HG02678 (cell line): ENCODE measurements at regions not wholly inside any gene's neighbourhood (a gene's known extent, or its start where the extent isn't known, plus 50 kb on each side); places are given as distances from the start of the nearest gene placed in this dataset.
"Not testable (repeated sequence)": the region's sequence is repeated elsewhere in the genome, so short reads cannot be mapped to it uniquely, and the experiment has no call there.

ENCODE experiments used
- ATAC-seq: cut with Tn5 transposase; IDR thresholded peaks from one replicate; pipeline ENCODE4 v1.9.1; 2021; ENCODE audit warnings: mild to moderate bottlenecking, moderate library complexity; ENCODE audit not compliant: unreplicated experiment

DNA sequence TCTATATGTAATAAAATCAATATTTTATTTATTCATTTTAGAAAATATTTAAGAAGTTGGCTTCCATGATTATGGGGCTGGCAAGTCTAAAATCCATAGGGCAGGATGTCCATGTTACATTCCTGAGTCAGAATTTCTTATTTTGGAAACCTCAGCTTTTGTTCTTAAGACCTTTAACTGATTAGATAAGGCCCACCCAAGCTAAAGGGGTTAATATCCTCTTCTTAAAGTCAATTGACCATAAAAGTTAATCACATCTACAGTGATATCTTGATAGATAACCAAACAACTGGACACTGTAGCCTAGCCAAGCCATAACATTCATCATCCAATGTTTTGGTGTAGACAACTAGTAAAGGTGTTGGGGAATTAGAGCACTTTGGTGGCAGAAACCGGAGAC is 1035.4 kb upstream of the ZEB2 start:
- ATAC-seq: no peak

DNA sequence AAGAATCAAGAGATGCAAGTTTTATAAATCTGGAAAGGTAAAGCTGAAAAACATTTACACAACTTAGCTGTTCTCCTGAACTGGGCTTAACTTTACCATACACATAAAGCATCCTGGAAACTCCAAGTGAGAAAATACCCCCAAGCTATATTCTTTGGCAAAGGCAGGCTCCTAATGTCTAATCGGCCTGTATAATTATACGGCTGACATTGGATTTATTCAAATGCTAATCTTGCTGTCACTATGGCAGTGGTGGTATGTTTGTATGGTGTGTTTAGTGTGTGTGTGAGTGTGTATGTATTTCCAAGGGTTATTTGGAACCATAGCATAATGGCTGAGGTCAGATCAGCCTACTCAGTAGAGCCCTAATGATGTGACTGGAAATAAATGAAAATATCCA is 1031.8 kb upstream of the ZEB2 start:
- no peak for ATAC-seq

DNA sequence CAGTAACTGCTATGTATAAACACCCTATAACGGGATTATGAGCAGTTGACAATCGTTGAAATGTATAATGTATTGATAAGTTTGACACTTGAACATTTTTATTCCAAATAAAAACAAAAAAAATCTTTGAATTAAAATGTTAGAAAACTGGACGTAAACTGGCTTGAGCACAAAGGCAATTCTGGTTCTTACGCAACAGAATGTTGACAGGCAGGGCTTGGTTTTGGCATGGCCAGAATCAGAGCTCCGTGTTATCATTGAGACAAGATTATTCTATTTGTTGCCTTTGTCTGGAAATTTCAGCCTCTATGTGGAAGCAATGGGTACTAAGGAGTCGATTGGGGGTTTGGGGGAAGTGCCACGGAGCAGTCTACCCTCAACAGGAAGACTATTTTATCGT is 1028.6 kb upstream of the ZEB2 start:
- ATAC-seq: no peak

DNA sequence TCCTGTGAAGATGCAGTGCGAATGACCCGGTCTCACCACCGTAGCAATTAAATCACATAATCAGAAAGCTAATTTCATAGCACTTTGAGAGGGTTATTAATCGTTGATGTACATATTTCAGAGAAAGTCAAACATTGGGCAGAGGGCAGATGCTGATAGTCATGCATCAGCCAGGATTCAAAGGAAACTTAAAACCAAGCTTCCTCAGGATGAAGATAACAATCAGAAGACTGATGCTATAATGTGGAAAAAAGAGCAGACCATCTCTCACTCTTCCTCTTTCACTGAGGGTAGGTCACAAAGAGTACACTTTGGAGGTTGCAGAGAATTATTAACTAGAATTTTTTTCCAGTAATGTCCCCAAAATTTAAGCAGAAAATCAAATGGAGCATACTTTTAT is 1027.7 kb upstream of the ZEB2 start:
- no peak for ATAC-seq

DNA sequence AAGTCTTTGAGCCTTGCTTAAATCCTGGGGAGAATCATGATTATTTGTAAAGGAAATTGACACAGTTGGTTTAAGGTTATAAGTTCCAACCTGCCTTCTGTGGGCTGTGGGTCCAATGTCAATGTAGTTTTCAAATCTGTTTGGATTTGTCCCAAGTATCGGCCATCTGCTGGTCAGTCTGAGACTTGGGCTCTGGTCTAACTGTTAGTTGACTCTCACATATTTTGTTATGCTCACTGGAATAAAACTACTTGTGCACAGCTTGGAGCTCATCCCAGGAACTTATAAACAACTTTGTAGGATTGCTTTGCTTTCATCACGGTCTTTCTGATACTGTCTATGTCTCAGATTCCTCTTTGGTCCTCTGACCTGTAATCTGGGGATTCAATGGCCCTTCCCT is 1026.2 kb upstream of the ZEB2 start:
- no peak for ATAC-seq

DNA sequence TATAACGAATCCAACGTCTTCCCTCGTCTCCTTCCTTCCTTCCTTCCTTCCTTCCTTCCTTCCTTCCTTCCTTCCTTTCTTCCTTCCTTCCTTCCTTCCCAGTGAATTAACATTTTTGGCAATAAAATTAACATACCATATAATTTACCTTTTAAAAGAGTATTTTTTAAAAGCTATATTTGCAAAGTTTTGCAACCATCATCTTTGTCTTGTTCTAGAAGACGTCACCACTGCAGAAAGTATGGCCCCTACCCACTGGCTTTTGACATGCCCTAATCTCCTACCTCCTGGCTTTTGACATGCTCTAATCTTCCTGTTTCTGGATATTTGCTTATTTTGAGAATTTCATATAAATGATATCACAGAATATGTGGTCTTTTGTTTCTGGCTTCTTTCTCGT is 1023.9 kb upstream of the ZEB2 start:
- no peak for ATAC-seq

DNA sequence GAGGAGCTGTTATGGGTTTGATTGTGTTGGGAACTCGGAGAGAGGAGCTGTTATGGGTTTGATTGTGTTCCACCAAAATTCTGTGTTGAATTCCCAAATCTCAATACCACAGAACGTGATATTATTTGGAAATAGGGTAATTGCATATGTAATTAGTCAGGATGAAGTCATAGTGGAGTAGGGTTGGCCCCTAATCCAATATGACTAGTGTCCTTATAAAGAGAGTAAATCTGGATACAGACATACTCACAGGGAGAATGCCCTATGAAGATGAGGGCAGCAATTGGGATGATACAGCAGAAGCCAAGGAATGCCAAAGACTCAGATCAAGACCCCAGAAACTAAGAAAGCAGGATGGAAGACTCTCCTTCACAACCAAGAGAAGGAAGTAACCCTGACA is 1023.2 kb upstream of the ZEB2 start:
- no peak for ATAC-seq

DNA sequence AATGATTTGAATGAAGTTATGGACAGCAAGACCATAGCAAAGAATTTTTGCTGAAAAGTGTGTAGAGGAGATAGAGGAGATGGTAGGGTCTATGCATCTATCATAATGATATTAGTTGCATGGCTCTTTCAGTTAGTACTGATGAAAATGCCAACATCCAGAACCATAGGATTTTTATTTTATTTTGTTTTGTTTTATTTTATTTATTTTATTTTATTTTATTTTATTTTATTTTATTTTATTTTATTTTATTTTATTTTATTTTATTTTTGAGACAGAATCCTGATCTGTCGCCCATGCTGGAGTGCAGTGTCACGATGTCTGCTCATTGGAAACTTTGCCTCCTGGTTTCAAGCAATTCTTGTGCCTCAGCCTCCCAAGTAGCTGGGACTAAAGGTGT is 1021.1 kb upstream of the ZEB2 start:
- ATAC-seq: no peak

DNA sequence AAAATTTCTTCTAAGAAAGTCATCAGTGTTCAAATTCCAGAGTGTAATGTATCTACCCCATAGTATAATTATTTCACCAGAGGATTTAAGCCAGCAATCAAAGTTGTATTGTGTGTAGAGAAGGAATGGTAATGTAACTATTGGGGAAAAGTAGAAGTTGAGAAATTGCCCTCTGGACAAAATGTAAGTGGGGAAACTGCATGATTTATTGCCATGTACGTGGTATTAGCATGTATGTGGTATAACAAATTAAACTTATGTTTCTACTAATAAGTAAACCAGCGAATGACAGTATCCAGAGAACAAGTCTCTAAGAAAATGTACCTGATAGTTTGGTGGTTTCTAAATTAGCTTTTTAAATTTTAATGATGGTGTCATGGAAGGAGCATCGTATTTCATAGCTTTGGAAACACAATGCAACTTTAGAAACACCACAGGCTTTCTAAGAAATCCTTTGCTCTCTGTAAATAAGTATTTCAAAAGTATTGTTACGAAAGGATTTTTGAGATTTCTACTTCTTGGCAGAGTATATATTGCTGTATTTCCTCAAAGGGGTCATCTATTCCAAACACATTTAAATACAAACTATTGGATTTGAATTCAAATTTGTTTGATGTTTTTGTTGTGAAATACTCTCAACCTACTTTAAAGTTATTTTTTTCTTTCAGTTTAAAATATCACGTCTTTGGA is 1018.9 kb upstream of the ZEB2 start:
- no peak for ATAC-seq

DNA sequence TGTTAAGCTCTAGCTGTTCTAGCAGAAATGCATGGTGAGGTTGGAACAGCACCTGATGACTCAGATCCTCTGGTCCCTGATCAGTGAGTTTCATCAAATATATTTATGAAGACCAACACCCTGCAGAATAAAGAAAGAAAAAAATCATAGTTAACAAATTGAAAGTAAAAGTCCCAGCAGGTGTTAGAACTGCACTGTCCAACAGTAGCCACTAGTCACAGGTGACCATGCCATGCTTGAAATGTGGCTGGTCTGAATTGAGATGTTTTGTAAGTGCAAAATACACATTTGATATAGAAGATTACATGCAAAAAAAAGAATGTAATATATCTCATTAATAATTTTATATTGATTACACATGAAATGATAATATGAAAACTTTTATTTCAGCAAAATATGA is 1010.7 kb upstream of the ZEB2 start:
- no peak for ATAC-seq

DNA sequence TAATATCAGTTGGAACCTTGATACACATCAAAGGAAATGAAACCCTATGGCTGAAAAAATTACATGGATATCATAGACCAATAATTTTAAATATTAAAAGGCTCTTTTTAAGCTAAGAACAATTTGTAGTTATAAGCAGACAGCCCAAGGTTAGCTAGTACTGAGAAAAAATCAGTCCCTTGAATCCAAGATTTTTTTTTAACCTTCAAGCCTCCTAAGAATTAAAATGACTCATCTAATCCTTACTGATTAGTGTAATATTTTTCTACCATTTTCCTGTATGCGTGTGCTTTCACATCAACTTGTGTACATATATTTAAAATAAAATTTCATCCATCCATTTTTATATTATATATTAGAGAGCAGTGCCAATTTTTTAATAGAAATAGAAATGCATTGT is 1004.9 kb upstream of the ZEB2 start:
- ATAC-seq: no peak

DNA sequence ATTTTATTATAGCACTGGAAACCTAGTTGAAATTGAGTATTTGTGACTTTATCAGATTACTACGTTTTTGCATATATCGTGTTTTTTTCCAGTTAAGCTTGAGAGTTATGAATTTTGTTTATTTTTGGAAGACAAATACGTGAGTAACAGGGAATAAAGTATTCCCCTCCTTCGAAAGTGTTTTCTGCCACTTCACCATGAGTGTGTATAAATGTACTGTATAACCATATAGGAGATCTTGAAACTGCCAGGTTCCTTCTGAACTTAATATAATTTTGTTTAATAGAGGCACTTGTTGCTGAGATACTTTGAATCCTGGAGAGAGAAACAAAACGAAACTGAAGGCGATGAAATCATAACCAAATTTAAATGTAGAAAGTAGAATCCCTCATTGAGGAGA is 1004.4 kb upstream of the ZEB2 start:
- ATAC-seq: no peak

DNA sequence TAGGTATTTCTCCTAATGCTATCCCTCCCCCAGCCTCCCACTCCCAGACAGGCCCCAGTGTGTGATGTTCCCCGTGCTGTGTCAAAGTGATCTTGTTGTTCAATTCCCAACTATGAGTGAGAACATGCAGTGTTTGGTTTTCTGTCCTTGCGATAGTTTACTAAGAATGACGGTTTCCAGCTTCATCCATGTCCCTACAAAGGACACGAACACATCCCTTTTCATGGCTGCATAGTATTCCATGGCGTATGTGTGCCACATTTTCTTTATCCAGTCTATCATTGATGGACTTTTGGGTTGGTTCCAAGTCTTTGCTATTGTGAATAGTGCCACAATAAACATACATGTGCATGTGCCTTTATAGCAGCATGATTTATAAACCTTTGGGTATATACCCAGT is 999.3 kb upstream of the ZEB2 start:
- ATAC-seq: not testable (repeated sequence)

DNA sequence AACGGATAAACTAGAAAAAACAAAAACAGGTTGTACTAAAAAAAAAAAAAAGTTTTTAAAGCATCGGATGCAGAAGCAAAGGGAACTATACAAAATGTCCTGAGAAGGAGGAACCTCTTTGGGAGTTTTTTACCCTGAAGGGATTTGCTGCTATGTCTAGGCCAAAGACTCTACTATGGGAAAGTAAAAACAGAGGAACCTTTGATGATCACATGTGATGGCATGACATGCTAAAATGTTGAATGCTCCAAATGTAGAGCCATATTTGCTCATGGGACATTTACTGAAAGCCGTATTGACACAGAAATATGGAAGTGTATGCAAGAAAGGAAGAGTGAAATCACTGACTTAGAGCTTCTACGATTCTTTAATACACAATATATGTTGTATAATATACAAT is 992.0 kb upstream of the ZEB2 start:
- no peak for ATAC-seq

DNA sequence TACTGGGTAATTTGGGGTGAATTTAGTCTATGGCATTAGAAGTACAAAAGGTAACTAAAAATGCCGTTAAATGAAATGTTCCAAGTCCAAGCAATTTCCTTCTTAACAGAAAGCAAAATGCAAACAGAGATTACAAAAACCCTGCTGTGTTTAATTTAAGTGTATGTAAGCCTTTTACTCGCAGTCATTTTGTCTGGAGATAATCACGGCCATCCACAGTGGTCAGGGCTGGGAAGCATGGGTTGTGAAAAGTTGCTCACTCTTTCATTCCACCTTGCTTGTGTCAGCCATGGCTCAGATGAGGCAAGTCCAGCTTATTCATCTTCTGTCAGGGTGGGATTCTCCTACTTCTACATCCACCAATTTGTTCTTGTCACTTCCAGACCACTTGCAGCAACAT is 983.6 kb upstream of the ZEB2 start:
- no peak for ATAC-seq

DNA sequence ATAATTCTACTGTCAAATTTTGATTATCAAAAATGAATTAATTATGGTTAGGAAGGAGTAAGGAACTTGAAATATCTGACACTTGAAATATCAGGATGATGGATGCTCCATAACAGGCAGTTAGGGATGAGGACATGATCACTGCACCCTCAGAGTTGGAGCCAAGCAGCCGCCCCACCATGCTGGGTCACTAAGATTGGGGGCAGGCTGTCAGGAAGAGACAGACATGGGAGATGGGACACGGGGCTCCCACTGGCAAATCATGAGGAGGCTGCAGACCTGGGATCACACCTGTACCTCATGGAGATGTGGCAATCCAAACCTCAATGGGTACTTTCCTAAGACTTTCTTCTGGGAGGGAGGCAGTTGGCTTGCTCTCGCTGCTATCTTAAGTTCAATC is 982.0 kb upstream of the ZEB2 start:
- ATAC-seq: no peak

DNA sequence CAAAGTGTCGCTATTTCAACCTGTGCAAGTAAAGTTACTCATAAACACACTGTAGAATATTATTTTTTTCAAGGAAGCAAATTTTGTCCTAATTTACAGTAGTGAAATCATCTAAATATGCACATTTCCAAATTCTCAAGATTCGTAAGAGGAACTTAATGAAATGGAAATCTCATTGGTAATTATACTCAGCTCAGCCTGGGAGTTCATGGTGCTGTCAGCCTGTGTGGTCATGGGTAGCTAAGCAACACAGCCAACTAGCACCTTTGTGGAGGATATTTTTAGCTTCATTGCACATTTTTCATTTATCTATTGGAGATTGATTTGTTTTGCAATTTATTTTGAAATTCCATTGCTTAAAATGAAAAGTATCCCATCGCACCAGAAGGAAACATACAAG is 975.7 kb upstream of the ZEB2 start:
- no peak for ATAC-seq

DNA sequence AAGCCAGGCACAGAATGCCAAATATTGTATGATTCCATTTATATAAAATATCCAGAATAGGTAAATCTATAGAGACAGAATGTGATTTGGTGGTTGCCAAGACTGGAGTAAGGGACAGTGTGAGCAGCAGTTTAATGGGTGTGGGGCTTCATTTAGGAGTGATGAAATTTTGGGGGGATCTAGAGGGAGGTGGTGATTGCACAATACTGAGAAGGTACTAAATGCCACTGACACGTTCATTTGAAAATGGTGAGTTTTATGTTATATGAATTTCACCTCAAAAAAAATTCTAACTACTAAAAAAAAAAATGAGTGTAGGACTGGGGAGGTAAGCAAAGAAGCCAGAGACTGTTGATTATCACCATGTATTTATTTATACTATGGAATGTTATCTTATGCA is 974.5 kb upstream of the ZEB2 start:
- no peak for ATAC-seq

DNA sequence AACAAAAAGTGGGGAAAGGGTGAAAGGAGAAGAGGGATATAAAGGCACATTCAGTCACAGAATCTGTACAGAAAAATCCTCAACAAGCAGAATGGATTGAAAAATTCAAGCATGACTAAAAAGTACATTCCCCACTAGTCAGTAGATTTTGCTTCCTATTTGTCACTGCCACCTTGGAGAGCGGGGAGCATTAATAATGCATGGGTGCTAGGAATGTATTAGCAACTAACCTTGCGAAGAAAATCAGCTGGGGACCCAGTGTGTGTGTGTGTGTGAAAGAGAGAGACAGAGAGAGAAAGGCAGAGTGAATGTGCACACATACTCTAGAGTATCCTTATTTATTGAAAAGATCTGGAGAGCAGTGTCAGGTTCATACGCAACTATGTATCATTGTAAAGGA is 968.7 kb upstream of the ZEB2 start:
- no peak for ATAC-seq

DNA sequence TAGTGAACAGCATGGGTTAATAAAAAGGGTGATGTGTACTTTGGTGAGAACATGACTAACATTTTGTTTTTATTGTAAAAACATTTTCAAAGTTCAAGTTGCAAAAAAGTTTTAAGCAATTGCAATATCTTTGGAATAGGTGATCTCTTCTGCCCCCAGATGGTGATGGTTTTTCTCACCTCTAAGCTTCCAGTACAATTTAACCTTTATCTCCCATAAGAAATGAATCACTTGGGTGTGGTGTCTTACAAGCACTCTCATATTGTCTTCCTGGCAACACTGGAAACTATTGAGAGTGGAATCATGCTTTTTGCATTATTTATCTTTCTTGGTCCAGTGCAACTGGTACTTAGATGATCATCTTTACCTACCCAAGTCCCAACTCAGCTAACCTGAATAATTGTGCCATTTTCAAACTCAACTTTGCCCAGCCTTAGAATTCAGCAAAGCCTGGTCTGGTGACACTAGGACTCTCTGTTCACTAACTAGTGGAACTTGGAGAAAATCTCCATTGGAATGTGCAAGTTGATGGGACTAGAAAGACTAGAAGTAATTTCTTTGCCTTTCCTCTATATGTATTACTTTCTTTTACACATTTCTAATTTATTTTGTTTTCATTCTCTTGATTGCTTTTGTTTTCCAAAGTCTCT is 964.7 kb upstream of the ZEB2 start:
- no peak for ATAC-seq

DNA sequence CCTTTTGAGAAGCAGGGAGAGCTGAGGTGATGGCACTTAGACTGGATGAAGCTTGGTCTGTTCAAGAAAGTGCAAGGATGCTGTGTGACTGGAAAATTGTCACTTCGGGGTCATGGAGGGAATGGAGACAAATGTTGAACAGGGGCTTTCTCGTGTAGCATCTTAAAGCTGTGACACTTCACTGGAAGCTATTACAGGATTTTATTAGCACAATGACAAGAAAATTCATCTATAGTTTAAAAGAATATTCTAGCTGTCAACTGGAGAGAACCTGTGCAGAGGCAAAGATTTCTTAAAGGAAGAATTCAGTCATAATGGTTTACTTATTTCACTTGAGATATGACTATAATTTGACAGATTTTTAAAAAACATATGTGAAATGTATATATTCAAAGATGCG is 963.9 kb upstream of the ZEB2 start:
- ATAC-seq: no peak

DNA sequence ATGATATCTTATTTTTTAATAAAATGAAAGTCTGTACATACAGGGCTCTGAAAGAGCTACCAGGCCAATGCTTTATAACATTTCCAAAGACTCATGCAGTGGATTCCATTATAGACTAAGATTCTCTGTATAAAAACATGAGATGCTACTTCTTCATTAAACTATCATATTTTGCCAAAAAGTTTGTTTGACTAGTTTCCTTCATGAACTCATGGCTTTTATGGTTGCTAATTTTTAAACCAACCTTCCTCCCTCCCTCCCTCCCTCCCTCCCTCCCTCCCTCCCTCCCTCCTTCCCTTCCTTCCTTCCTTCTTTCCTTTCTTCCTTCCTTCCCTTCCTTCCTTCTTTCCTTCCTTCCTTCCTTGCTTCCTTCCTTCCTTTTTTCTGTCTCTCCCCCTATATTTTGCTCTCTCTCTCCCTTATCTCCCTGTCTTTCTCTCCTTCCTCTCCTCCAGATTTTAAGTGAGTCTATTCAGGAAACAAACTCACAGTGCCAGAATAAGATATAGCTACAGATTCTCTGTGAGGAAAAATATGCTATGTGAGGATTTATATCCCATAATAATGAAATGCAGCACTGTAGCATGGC is 961.5 kb upstream of the ZEB2 start:
- ATAC-seq: no peak

DNA sequence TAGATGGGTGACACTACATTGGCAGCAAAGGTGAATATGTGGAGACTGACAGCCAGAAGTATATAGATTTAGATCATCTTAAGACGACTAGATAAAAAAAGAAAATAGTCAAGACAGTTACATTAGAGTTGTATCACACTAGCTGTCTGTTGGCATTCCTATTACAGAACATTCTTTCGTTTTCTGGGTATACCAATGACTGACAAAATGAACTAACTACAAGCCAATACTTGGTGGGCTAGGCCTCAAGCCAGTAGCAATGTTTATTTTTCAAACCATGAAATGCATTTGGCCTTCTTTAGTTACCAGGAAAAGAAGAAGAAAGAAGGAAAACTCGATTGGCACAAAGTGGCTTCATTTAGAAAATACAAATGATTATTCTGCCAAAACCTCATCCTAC is 944.9 kb upstream of the ZEB2 start:
- ATAC-seq: no peak
